ENCODE measurements at regions not wholly inside any gene's neighbourhood (a gene's known extent, or its start where the extent isn't known, plus 50 kb on each side); places are given as distances from the start of the nearest gene placed in this dataset.

- Mint-ChIP-seq H3K4me3 (no peak overlapping the region), H3K27me3 (peaks cover 10% of the 10 kb centered on the region), H3K9me3 (no peaks in the 10 kb centered on the region), H3K27ac (no peak overlapping the region), H3K36me3 (ENCODE audit: low read depth) (no peaks in the 10 kb centered on the region), H3K4me1 (ENCODE audit: low read depth) (peaks cover 33% of the 10 kb centered on the region)
- ATAC-seq: no peak
- ChIA-PET CTCF (interaction anchor here (1.2 kb wide), 1 partner anchor 13 kb away, joined by 3 read pairs; no protein-coding TSS in a partner anchor), POLR2A (no interaction called here)
- TF ChIP-seq, protein P1, sequence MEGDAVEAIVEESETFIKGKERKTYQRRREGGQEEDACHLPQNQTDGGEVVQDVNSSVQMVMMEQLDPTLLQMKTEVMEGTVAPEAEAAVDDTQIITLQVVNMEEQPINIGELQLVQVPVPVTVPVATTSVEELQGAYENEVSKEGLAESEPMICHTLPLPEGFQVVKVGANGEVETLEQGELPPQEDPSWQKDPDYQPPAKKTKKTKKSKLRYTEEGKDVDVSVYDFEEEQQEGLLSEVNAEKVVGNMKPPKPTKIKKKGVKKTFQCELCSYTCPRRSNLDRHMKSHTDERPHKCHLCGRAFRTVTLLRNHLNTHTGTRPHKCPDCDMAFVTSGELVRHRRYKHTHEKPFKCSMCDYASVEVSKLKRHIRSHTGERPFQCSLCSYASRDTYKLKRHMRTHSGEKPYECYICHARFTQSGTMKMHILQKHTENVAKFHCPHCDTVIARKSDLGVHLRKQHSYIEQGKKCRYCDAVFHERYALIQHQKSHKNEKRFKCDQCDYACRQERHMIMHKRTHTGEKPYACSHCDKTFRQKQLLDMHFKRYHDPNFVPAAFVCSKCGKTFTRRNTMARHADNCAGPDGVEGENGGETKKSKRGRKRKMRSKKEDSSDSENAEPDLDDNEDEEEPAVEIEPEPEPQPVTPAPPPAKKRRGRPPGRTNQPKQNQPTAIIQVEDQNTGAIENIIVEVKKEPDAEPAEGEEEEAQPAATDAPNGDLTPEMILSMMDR (IDR thresholded peaks at IDR 0.05): no peak
- no peak for DNase-seq
- intact Hi-C loops (cut with micrococcal nuclease): no loop called here
Observed at GRCh38 chr12:69056743-69057515, 124.0 kb upstream of the CPM start.

DNA sequence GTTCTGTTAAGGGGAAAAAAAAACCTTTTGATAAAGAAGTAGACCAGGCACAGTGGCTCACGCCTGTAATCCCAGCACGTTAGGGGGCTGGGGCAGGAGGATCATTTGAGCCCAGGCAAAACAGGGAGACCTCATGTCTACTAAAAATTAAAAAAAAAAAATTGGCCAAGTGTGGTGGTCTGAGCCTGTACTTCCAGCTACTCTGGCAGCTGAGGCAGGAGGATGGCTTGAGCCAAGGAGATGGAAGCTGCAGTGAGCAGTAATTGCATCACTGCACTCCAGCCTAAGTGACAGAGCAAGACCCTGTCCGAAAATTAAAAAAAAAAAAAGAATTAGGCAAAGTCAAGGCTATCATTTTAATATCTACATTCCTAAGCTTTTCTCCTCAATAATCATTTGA, 124.8 kb upstream of the CPM start:
- TF ChIP-seq, protein P1 (IDR thresholded peaks at IDR 0.05): no peak
- H3K4me1 Mint-ChIP-seq (ENCODE audit: low read depth): peaks cover 26% of the 10 kb centered on the region
- DNase-seq (no peak), ATAC-seq (no peak)
- intact Hi-C loops (cut with micrococcal nuclease): no loop called here
- POLR2A ChIA-PET: no interaction called here
- H3K27me3 Mint-ChIP-seq: peaks cover 10% of the 10 kb centered on the region
- no peak overlapping the region for H3K4me3 Mint-ChIP-seq
- H3K36me3 Mint-ChIP-seq (ENCODE audit: low read depth): no peaks in the 10 kb centered on the region
- no peak overlapping the region for H3K27ac Mint-ChIP-seq
- CTCF ChIA-PET: interaction anchor here (1.2 kb wide), 1 partner anchor 12 kb away, joined by 3 read pairs; no protein-coding TSS in a partner anchor
- no peaks in the 10 kb centered on the region for H3K9me3 Mint-ChIP-seq

- intact Hi-C loops (cut with micrococcal nuclease): no loop called here
- H3K9me3 Mint-ChIP-seq: no peaks in the 10 kb centered on the region
- TF ChIP-seq, protein P1 (IDR thresholded peaks at IDR 0.05): no peak
- no peak overlapping the region for H3K4me3 Mint-ChIP-seq
- peak overlapping the region; percentile 8 for H3K27ac Mint-ChIP-seq
- H3K36me3 Mint-ChIP-seq (ENCODE audit: low read depth): no peaks in the 10 kb centered on the region
- ChIA-PET POLR2A (interaction anchor here (0.9 kb wide), 1 partner anchor 272 kb away, joined by 3 read pairs; no protein-coding TSS in a partner anchor), CTCF (interaction anchor here (0.6 to 1.6 kb wide), 3 partner anchors 10 to 230 kb away, joined by 3 to 7 read pairs (median 4); no protein-coding TSS in a partner anchor)
- peak; percentile 91 for ATAC-seq
- DNase-seq: peak; percentile 10
- peaks cover 18% of the 10 kb centered on the region for H3K4me1 Mint-ChIP-seq (ENCODE audit: low read depth)
- H3K27me3 Mint-ChIP-seq: peaks cover 7% of the 10 kb centered on the region
Observed at GRCh38 chr12:69059465-69060457, 126.8 kb upstream of the CPM start.

GRCh38 chr12:69061574-69061973, 128.6 kb upstream of the CPM start:
- TF ChIP-seq, protein P1 (IDR thresholded peaks at IDR 0.05): no peak
- Mint-ChIP-seq H3K36me3 (ENCODE audit: low read depth) (no peaks in the 10 kb centered on the region), H3K4me3 (no peak overlapping the region), H3K4me1 (ENCODE audit: low read depth) (peaks cover 22% of the 10 kb centered on the region), H3K9me3 (no peaks in the 10 kb centered on the region), H3K27me3 (no peaks in the 10 kb centered on the region), H3K27ac (no peak overlapping the region)
- DNase-seq (no peak), ATAC-seq (no peak)
- ChIA-PET POLR2A (no interaction called here), CTCF (interaction anchor here (1.3 to 1.6 kb wide), 2 partner anchors 8 to 10 kb away, joined by 4 to 5 read pairs; no protein-coding TSS in a partner anchor)
- intact Hi-C loops (cut with micrococcal nuclease): no loop called here
